AML-193 (cell line): ENCODE measurements at regions not wholly inside any gene's neighbourhood (a gene's known extent, or its start where the extent isn't known, plus 50 kb on each side); places are given as distances from the start of the nearest gene placed in this dataset.

Experiments
- DNase-seq, 2 experiments: peaks; one replicate each; lab custom pipeline; 2025; lab: John Stamatoyannopoulos, UW

GRCh38 chr13:37364007-37364406 lies 234.6 kb downstream of the POSTN start:
- DNase-seq, result no peak

- DNase-seq, result no peak
Measured at GRCh38 chr13:37361608-37362007, 237.0 kb downstream of the POSTN start.

- no peak for DNase-seq
Measured at GRCh38 chr13:37360556-37360955, 238.0 kb downstream of the POSTN start.

GRCh38 chr13:37357548-37357947 lies 241.0 kb downstream of the POSTN start:
- no peak for DNase-seq

- no peak for DNase-seq
Measured at GRCh38 chr13:37353911-37354310, 244.7 kb downstream of the POSTN start.

GRCh38 chr13:37351211-37351610 lies 245.7 kb upstream of the CSNK1A1L start:
- DNase-seq, result no peak

- DNase-seq, result no peak
Measured at GRCh38 chr13:37349916-37350315, 244.5 kb upstream of the CSNK1A1L start.

GRCh38 chr13:37348916-37349643 lies 243.6 kb upstream of the CSNK1A1L start:
- DNase-seq, result no peak

- no peak for DNase-seq
Measured at GRCh38 chr13:37345869-37346268, 240.4 kb upstream of the CSNK1A1L start.

- no peak for DNase-seq
Measured at GRCh38 chr13:37345391-37345790, 239.9 kb upstream of the CSNK1A1L start.

GRCh38 chr13:37344056-37344455 lies 238.6 kb upstream of the CSNK1A1L start:
- DNase-seq, result no peak

- no peak for DNase-seq
Measured at GRCh38 chr13:37342205-37342604, 236.7 kb upstream of the CSNK1A1L start.

- DNase-seq, result no peak
Measured at GRCh38 chr13:37340901-37341670, 235.6 kb upstream of the CSNK1A1L start.

GRCh38 chr13:37339386-37339735 lies 233.9 kb upstream of the CSNK1A1L start:
- DNase-seq, result no peak

GRCh38 chr13:37338726-37339385 lies 233.4 kb upstream of the CSNK1A1L start:
- DNase-seq, result no peak

- no peak for DNase-seq
Measured at GRCh38 chr13:37326334-37326733, 220.9 kb upstream of the CSNK1A1L start.

- no peak for DNase-seq
Measured at GRCh38 chr13:37319031-37319443, 213.6 kb upstream of the CSNK1A1L start.

- no peak for DNase-seq
Measured at GRCh38 chr13:37316935-37317334, 211.5 kb upstream of the CSNK1A1L start.

GRCh38 chr13:37313372-37313771 lies 207.9 kb upstream of the CSNK1A1L start:
- DNase-seq, result no peak

- DNase-seq, result no peak
Measured at GRCh38 chr13:37306778-37307544, 201.5 kb upstream of the CSNK1A1L start.

GRCh38 chr13:37303606-37304005 lies 198.1 kb upstream of the CSNK1A1L start:
- no peak for DNase-seq

GRCh38 chr13:37302686-37303085 lies 197.2 kb upstream of the CSNK1A1L start:
- no peak for DNase-seq
